ENCODE measurements at regions not wholly inside any gene's neighbourhood (a gene's known extent, or its start where the extent isn't known, plus 50 kb on each side); places are given as distances from the start of the nearest gene placed in this dataset.
"Not testable (repeated sequence)": the region's sequence is repeated elsewhere in the genome, so short reads cannot be mapped to it uniquely, and the experiment has no call there.

- TF ChIP-seq EZH2phosphoT487 (IDR thresholded peaks at IDR 0.05; ENCODE audit: low read depth) (no peak), CTCF (IDR thresholded peaks at IDR 0.05; ENCODE audit: low read depth, low read length) (no peak)
- Histone ChIP-seq H3K36me3 (replicated peaks; ENCODE audit: low read depth, low read length) (no peaks in the 10 kb centered on the region), H3K27me3 (ENCODE audit: low read depth, low read length) (no peaks in the 10 kb centered on the region), H2AFZ (ENCODE audit: low read depth, low read length) (no peak overlapping the region), H3K9me3 (ENCODE audit: insufficient read depth, low read length) (no peaks in the 10 kb centered on the region), H4K20me1 (ENCODE audit: insufficient read depth, low read length) (no peaks in the 10 kb centered on the region), H3K4me2 (ENCODE audit: low read length) (no peak overlapping the region), H3K4me3 (ENCODE audit: low read length) (no peak overlapping the region), H3K4me1 (ENCODE audit: low read length) (peaks cover 10% of the 10 kb centered on the region; the same call in 1 of the 2 replicates), H3K9ac (ENCODE audit: low read length) (no peak overlapping the region), H3K79me2 (ENCODE audit: low read length) (no peaks in the 10 kb centered on the region), H3K27ac (ENCODE audit: low read length) (no peak overlapping the region)
Measured at GRCh38 chr12:9506746-9507145, 101.0 kb downstream of the KLRB1 start.

GRCh38 chr12:9503384-9503783 lies 104.3 kb downstream of the KLRB1 start:
- not testable (repeated sequence) for H3K9me3 ChIP-seq (ENCODE audit: insufficient read depth, low read length); H2AFZ ChIP-seq (ENCODE audit: low read depth, low read length); H3K36me3 ChIP-seq (replicated peaks; ENCODE audit: low read depth, low read length); H3K4me3 ChIP-seq (ENCODE audit: low read length); H3K27ac ChIP-seq (ENCODE audit: low read length); H3K4me2 ChIP-seq (ENCODE audit: low read length); H3K27me3 ChIP-seq (ENCODE audit: low read depth, low read length); H3K9ac ChIP-seq (ENCODE audit: low read length); H3K4me1 ChIP-seq (ENCODE audit: low read length); H4K20me1 ChIP-seq (ENCODE audit: insufficient read depth, low read length); H3K79me2 ChIP-seq (ENCODE audit: low read length)

GRCh38 chr12:9502845-9503244 lies 104.9 kb downstream of the KLRB1 start:
- H3K4me2 ChIP-seq (ENCODE audit: low read length); H4K20me1 ChIP-seq (ENCODE audit: insufficient read depth, low read length): not testable (repeated sequence)

GRCh38 chr12:9493325-9493724 lies 114.4 kb downstream of the KLRB1 start:
- not testable (repeated sequence) for H3K4me3 ChIP-seq (ENCODE audit: low read length); H3K36me3 ChIP-seq (replicated peaks; ENCODE audit: low read depth, low read length)

More at GRCh38 chr12:9502845-9503244, 104.9 kb downstream of the KLRB1 start:
- H3K36me3 ChIP-seq (replicated peaks; ENCODE audit: low read depth, low read length); H3K9me3 ChIP-seq (ENCODE audit: insufficient read depth, low read length); H2AFZ ChIP-seq (ENCODE audit: low read depth, low read length); H3K27me3 ChIP-seq (ENCODE audit: low read depth, low read length); H3K79me2 ChIP-seq (ENCODE audit: low read length); H3K4me3 ChIP-seq (ENCODE audit: low read length); H3K27ac ChIP-seq (ENCODE audit: low read length); H3K4me1 ChIP-seq (ENCODE audit: low read length); H3K9ac ChIP-seq (ENCODE audit: low read length): not testable (repeated sequence)

GRCh38 chr12:9481289-9481688 lies 126.4 kb downstream of the KLRB1 start:
- H3K4me2 ChIP-seq (ENCODE audit: low read length); H3K27ac ChIP-seq (ENCODE audit: low read length): not testable (repeated sequence)

More at GRCh38 chr12:9493325-9493724, 114.4 kb downstream of the KLRB1 start:
- H3K9me3 ChIP-seq (ENCODE audit: insufficient read depth, low read length); H3K27me3 ChIP-seq (ENCODE audit: low read depth, low read length); H4K20me1 ChIP-seq (ENCODE audit: insufficient read depth, low read length); H3K4me2 ChIP-seq (ENCODE audit: low read length); H3K27ac ChIP-seq (ENCODE audit: low read length); H3K79me2 ChIP-seq (ENCODE audit: low read length); H2AFZ ChIP-seq (ENCODE audit: low read depth, low read length); H3K4me1 ChIP-seq (ENCODE audit: low read length); H3K9ac ChIP-seq (ENCODE audit: low read length): not testable (repeated sequence)

GRCh38 chr12:9474197-9474596 lies 133.5 kb downstream of the KLRB1 start:
- H3K79me2 ChIP-seq (ENCODE audit: low read length); H2AFZ ChIP-seq (ENCODE audit: low read depth, low read length); H3K9ac ChIP-seq (ENCODE audit: low read length); H3K4me3 ChIP-seq (ENCODE audit: low read length); H4K20me1 ChIP-seq (ENCODE audit: insufficient read depth, low read length); H3K9me3 ChIP-seq (ENCODE audit: insufficient read depth, low read length); H3K4me2 ChIP-seq (ENCODE audit: low read length); H3K36me3 ChIP-seq (replicated peaks; ENCODE audit: low read depth, low read length); H3K27me3 ChIP-seq (ENCODE audit: low read depth, low read length); H3K27ac ChIP-seq (ENCODE audit: low read length): not testable (repeated sequence)
- H3K4me1 ChIP-seq (ENCODE audit: low read length) = peaks cover 17% of the 10 kb centered on the region

More at GRCh38 chr12:9481289-9481688, 126.4 kb downstream of the KLRB1 start:
- not testable (repeated sequence) for H3K27me3 ChIP-seq (ENCODE audit: low read depth, low read length); H3K36me3 ChIP-seq (replicated peaks; ENCODE audit: low read depth, low read length); H3K9ac ChIP-seq (ENCODE audit: low read length); H3K4me3 ChIP-seq (ENCODE audit: low read length); H3K9me3 ChIP-seq (ENCODE audit: insufficient read depth, low read length); H3K79me2 ChIP-seq (ENCODE audit: low read length); H2AFZ ChIP-seq (ENCODE audit: low read depth, low read length); H4K20me1 ChIP-seq (ENCODE audit: insufficient read depth, low read length); H3K4me1 ChIP-seq (ENCODE audit: low read length)

GRCh38 chr12:9473638-9474037 lies 134.1 kb downstream of the KLRB1 start:
- not testable (repeated sequence) for H3K9ac ChIP-seq (ENCODE audit: low read length); H3K9me3 ChIP-seq (ENCODE audit: insufficient read depth, low read length); H3K4me3 ChIP-seq (ENCODE audit: low read length); H3K4me2 ChIP-seq (ENCODE audit: low read length); H3K27ac ChIP-seq (ENCODE audit: low read length); H2AFZ ChIP-seq (ENCODE audit: low read depth, low read length); H3K27me3 ChIP-seq (ENCODE audit: low read depth, low read length); H4K20me1 ChIP-seq (ENCODE audit: insufficient read depth, low read length); H3K36me3 ChIP-seq (replicated peaks; ENCODE audit: low read depth, low read length); H3K79me2 ChIP-seq (ENCODE audit: low read length)
- peaks cover 23% of the 10 kb centered on the region for H3K4me1 ChIP-seq (ENCODE audit: low read length)

GRCh38 chr12:9471501-9471900 lies 136.2 kb downstream of the KLRB1 start:
- not testable (repeated sequence) for H3K27ac ChIP-seq (ENCODE audit: low read length); H3K79me2 ChIP-seq (ENCODE audit: low read length); H3K9me3 ChIP-seq (ENCODE audit: insufficient read depth, low read length); H4K20me1 ChIP-seq (ENCODE audit: insufficient read depth, low read length); H3K36me3 ChIP-seq (replicated peaks; ENCODE audit: low read depth, low read length); H2AFZ ChIP-seq (ENCODE audit: low read depth, low read length); H3K27me3 ChIP-seq (ENCODE audit: low read depth, low read length); H3K4me3 ChIP-seq (ENCODE audit: low read length); H3K4me2 ChIP-seq (ENCODE audit: low read length); H3K9ac ChIP-seq (ENCODE audit: low read length)
- H3K4me1 ChIP-seq (ENCODE audit: low read length) = peaks cover 28% of the 10 kb centered on the region

- not testable (repeated sequence) for H3K36me3 ChIP-seq (replicated peaks; ENCODE audit: low read depth, low read length); H2AFZ ChIP-seq (ENCODE audit: low read depth, low read length); H3K79me2 ChIP-seq (ENCODE audit: low read length); H3K9me3 ChIP-seq (ENCODE audit: insufficient read depth, low read length); H4K20me1 ChIP-seq (ENCODE audit: insufficient read depth, low read length); H3K4me3 ChIP-seq (ENCODE audit: low read length); H3K27me3 ChIP-seq (ENCODE audit: low read depth, low read length)
- H3K9ac ChIP-seq (ENCODE audit: low read length) = 0 out of 2 replicates have a peak overlapping the region, but pooled peaks have one; percentile 13
- H3K27ac ChIP-seq (ENCODE audit: low read length) = peak overlapping the region; percentile 21
- peak overlapping the region; percentile 50 for H3K4me2 ChIP-seq (ENCODE audit: low read length)
- H3K4me1 ChIP-seq (ENCODE audit: low read length) = peaks cover 38% of the 10 kb centered on the region
Measured at GRCh38 chr12:9470367-9470766, 137.3 kb downstream of the KLRB1 start.
